ENCODE measurements at regions not wholly inside any gene's neighbourhood (a gene's known extent, or its start where the extent isn't known, plus 50 kb on each side); places are given as distances from the start of the nearest gene placed in this dataset.

- TF ChIP-seq EZH2 (IDR thresholded peaks at IDR 0.05; ENCODE audit: borderline replicate concordance, insufficient read depth, low read depth, low read length, poor library complexity, severe bottlenecking) (no peak), CTCF (IDR thresholded peaks at IDR 0.05) (no peak)
These were observed 186.1 kb downstream of the C9orf152 start for GRCh38 chr9:110021891-110022290.

Measured in B cell (primary cell).